Fibroblast of upper back skin (primary cell): ENCODE measurements at regions not wholly inside any gene's neighbourhood (a gene's known extent, or its start where the extent isn't known, plus 50 kb on each side); places are given as distances from the start of the nearest gene placed in this dataset.

Source experiments
- DNase-seq: peaks from one replicate; pipeline ENCODE4 v3.0.0-alpha.2; 2013

GRCh38 chr5:116702776-116703175, 128.2 kb upstream of the SEMA6A start:
- no peak for DNase-seq

DNA sequence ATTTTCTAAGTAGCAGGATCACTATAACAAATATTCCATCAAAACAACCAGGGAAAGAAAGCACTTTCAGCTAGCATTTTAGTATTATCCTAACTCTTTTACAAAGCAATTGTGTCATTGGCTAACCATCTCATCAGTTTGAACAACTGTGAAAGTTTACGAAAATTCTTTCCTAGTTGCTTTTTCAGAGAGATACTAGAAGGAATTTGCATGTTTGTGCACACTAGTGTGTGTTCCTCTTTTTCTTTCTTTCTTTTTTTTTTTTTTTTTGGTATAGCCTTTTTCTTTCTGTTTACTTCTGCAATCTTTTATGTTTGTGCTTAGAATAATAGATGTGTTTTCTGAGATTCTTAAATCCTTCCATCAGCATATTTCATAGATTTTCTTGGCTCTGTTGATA, 124.7 kb upstream of the SEMA6A start:
- no peak for DNase-seq

- DNase-seq = no peak
Measured at GRCh38 chr5:116696366-116696765, 121.7 kb upstream of the SEMA6A start.

DNA sequence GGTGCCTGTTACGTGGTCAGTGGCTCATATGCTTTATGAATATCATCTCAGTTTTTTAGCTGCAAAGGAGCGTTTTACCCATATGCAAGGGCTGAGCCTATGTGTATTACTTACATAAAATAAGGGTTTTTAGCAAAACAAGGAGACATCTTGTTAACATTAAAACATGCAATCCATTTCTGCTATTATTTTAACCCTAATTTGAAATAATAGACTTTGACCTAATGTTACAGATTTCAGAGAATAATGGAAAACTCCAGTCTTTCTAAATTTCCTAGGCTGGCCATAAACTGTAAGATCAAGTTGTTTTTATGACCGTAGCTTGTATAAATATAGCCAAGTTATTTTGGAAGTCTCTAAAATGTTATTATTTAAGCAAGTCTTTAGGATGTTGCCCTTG, 121.1 kb upstream of the SEMA6A start:
- DNase-seq = no peak

- no peak for DNase-seq
Measured at GRCh38 chr5:116686438-116686837, 111.8 kb upstream of the SEMA6A start.

- DNase-seq = no peak
Measured at GRCh38 chr5:116685931-116686330, 111.3 kb upstream of the SEMA6A start.

GRCh38 chr5:116685069-116685468, 110.4 kb upstream of the SEMA6A start:
- no peak for DNase-seq

GRCh38 chr5:116681334-116682013, 106.9 kb upstream of the SEMA6A start:
- DNase-seq = no peak

- DNase-seq = no peak
Measured at GRCh38 chr5:116675626-116675910, 100.9 kb upstream of the SEMA6A start.

DNA sequence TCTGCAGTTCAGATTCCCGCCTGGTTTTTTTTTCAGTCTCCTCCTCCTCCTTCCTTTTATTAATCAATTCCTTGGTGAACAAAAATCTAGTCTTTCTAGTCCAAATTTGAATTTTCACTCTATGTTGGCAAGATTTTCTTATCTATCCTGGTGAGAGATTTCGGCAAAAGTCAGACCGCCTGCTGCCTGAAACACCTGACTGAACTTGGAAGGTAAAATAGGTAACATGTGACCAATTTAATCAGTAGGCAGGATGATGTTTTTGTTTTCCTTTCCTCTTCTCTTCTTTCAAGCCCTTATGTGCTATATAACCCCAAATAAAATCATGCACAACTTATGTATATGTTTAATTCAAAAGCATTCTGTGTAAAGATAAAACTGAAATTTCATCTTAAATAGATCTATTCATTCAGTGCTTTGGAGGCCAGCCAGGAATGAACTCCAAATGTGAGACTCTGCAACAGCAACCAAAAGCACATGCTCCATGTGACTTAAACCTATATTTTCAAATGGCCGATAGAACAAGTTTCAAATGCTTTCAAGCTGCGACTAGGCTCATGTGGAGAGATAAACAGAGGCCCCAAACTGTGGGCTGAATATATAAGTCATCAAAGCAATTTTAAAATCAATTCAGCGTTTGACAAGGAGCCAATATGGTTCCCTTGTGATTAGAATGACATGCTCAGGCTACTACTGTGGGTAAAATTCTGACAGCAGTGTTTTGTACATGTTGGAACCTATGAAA, 100.4 kb upstream of the SEMA6A start:
- DNase-seq = no peak

DNA sequence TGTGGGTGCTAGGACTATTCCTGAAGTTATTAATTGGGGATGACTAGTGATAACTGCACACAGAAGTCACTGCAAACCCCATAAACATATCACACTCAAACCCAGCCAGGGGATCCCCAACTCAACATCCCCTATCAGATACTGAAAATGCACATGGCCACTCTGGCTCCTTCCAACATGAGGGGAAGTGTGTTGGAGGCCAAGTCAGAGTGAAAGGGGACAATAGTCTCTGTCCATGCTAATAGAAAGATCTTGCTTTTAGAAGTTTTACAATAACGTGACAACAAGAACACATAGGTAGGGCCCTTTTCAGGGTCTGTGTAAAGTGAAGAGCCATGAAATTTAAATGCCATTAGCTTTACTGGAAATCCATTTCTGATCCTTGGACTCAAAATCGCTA, 98.8 kb upstream of the SEMA6A start:
- no peak for DNase-seq

GRCh38 chr5:116672203-116672602, 97.6 kb upstream of the SEMA6A start:
- no peak for DNase-seq

DNA sequence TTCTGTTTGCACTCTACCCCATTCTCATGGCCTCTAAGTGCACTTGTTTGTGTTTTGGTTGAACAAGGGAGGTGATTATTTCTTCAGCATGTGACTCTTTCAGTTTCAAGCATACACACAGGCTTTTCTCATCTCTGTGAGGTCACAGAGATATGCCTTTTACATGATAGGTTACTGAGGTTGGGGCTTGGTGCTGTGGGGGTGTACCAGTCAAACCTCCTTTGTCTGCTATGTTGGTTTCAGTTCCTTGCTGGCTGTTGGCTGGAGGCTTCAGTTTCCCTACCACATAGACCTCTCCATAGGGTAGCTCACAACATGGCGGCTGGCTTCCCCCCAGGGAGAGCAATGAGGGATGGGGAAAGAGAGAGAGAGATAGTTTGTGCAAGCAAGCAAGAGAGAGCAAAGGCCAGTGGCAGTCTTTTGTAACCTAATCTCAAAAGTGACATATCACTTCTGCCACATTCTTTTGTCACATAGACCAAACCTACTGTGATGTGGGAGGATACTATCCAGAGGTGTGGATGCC, 96.7 kb upstream of the SEMA6A start:
- no peak for DNase-seq

DNA sequence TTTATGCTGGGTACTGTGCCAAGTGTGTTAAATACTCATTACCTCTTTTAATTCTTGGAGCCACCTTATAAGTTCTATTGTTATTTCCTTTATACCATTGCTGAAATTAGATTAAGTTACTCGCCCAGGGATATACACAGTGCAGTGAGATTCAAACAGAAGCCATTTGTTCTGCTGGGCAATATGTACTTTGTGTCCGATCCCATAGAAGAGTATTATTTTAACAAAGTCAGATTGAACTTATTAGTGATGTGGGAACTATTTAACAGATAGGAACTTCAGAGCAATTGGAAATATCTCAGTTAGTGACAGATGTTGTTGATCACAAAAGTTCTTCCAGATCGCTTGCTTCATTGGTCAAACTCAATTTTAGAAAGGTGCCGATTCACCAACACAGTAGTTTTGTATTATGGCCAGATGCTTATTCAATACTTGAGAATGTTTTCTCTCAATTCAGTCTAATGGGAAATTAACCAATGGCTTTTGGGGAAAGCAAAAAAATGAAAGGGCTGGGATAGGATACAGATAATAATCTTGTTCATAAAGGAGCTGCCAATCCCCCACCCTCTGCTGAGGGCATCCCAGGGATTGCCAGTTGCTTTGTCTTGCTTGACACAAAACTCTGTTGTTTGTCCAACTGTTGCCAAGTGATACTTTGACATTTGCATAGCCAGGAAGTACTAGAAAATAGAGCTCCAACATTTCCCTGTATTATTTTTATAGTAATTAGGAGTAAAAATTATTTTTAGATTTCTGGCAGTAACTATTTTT, 94.8 kb upstream of the SEMA6A start:
- DNase-seq = no peak

GRCh38 chr5:116668390-116668789, 93.8 kb upstream of the SEMA6A start:
- no peak for DNase-seq

- DNase-seq = no peak
Measured at GRCh38 chr5:116666901-116667300, 92.3 kb upstream of the SEMA6A start.

DNA sequence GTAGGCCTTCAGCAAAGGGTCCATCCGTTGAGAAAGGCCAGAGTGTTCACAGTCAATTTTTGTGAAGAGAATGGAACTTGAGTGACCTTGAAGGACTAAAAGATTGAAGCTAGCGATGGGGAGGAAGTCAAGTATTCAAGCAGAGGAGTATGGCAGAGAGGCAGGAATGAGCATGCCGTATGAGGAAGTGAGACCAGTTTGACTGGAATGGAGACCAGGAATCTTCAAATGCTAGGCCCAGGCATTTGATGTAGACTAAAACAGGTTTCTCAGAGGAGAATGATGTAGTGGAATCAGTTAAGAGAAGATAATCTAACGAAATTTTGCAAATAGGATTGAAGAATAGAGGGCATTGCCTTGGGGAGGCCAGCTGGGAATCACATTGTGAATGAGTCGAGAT, 90.4 kb upstream of the SEMA6A start:
- DNase-seq = no peak

GRCh38 chr5:116663081-116663480, 88.5 kb upstream of the SEMA6A start:
- no peak for DNase-seq

- DNase-seq = no peak
Measured at GRCh38 chr5:116661419-116661818, 86.8 kb upstream of the SEMA6A start.

GRCh38 chr5:116660929-116661328, 86.3 kb upstream of the SEMA6A start:
- DNase-seq = no peak

DNA sequence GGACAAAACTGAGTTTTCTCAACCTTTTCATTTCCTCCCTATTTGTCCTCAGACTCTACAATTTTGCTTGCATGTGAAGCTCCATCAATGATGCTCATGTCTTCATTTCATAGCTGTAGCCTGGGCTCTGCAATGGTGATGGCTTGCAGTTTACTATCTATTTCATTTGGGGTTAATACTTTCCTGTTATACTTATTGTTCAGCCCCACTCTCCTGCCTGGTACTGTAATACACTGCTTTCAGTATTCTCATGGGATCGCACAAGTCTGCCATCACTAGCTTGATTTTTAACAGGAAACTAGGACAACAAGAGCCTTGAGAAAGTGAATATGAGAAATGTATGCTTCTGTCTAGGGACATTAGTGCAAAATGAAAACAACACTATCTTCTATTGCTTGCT, 84.2 kb upstream of the SEMA6A start:
- DNase-seq = no peak

DNA sequence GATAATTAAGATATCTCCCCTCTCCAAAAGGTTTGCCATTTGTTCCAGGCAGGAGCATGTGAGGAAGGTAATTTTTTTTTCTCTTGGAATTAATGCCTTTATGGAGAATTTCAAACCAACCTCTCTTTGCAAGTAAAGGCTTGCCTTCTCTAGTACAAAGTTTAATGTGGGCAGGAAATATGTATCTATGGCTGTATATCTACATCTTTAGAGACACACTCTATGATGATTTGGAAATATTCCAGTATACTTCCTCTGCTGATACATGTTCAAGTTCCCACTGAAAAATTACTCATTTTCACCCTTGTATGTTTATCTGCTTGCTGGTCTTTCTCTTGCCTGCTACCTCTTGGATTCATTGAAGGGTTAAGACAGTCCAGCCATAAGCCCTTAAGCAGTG, 83.5 kb upstream of the SEMA6A start:
- DNase-seq = no peak

- no peak for DNase-seq
Measured at GRCh38 chr5:116655431-116655830, 80.8 kb upstream of the SEMA6A start.

- DNase-seq = no peak
Measured at GRCh38 chr5:116654925-116655324, 80.3 kb upstream of the SEMA6A start.
